Esophagus squamous epithelium (tissue), 5 donors: ENCODE measurements at regions not wholly inside any gene's neighbourhood (a gene's known extent, or its start where the extent isn't known, plus 50 kb on each side); places are given as distances from the start of the nearest gene placed in this dataset.
A peak's percentile ranks its signal among the peaks of the same experiment; 100 is the strongest.

ENCODE experiments used
- DNase-seq: peaks from one replicate; lab custom pipeline; 2025; lab: John Stamatoyannopoulos, UW
- H3K27ac ChIP-seq, 4 donors: fragments of 200-600 bp; sonication (generic); one replicate each; pipeline ENCODE4 v1.5.1; 2016 to 2019; ENCODE audit warnings: mild to moderate bottlenecking in 1 of 4
- H3K27me3 ChIP-seq, 4 donors: fragments of 200-600 bp; sonication (generic); 1 replicate in 3 of 4; 2 replicates in 1 of 4; pipeline versions ENCODE4 v1.5.1 to v1.6.0; 2017 to 2021; ENCODE audit warnings: antibody characterized with exemption in 1 of 4
- H3K36me3 ChIP-seq, 3 donors: fragments of 200-600 bp; sonication (generic); one replicate each; pipeline ENCODE4 v1.5.1; 2016 to 2019
- H3K4me1 ChIP-seq, 3 donors: fragments of 200-600 bp; sonication (generic); one replicate each; pipeline ENCODE4 v1.5.1; 2017 to 2019
- H3K4me3 ChIP-seq, 4 donors: fragments of 200-600 bp; sonication (generic); 1 replicate in 3 of 4; 2 replicates in 1 of 4; pipeline ENCODE4 v1.5.1; 2016 to 2019; ENCODE audit warnings: mild to moderate bottlenecking in 2 of 4, moderate library complexity in 1 of 4
- H3K9me3 ChIP-seq, 3 donors: fragments of 200-600 bp; sonication (generic); one replicate each; pipeline ENCODE4 v1.5.1; 2016 to 2019
- CTCF ChIP-seq, 6 experiments: fragments of 450-650 bp in 4 of 6; fragments of 200-600 bp in 2 of 6; sonication (generic) in 2 of 6; IDR thresholded peaks; one replicate each; pipeline ENCODE4 v1.5.1; 2016 to 2019; ENCODE audit warnings: antibody characterized with exemption in 6 of 6, mild to moderate bottlenecking in 4 of 6, moderate library complexity in 4 of 6
- POLR2A ChIP-seq, 4 donors: fragments of 450-650 bp; IDR thresholded peaks; one replicate each; pipeline ENCODE4 v1.6.1; 2017; ENCODE audit warnings: antibody characterized with exemption in 4 of 4, mild to moderate bottlenecking in 4 of 4, moderate library complexity in 3 of 4
- WGBS, 2 donors: methylation state at CpG; one replicate each; pipeline ENCODE4 v1.1.5; 2018; 5-methylcytosine and 5-hydroxymethylcytosine counted together
- intact Hi-C: fragments of 100-400 bp; cut with DNase I; formaldehyde crosslinking; loops from one replicate; pipeline ENCODE4 v1.15.0; 2022
- donor health status: DM: yes; HTN: yes; CAD: no.

- Histone ChIP-seq H3K4me3 (no peak overlapping the region), H3K4me1 (peaks cover 0 to 27% (median 3%) of the 10 kb centered on the region in 3 donors), H3K9me3 (no peaks in the 10 kb centered on the region), H3K36me3 (no peaks in the 10 kb centered on the region), H3K27me3 (no peaks in the 10 kb centered on the region), H3K27ac (no peak overlapping the region)
- TF ChIP-seq CTCF (IDR thresholded peaks at IDR 0.05) (no peak), POLR2A (IDR thresholded peaks at IDR 0.05) (no peak)
- WGBS, 2 donors: 23 to 38% methylated on average over 1 of the region's 1 CpG
- intact Hi-C loops: no loop called here
- DNase-seq: no peak
Observed at GRCh38 chr14:26395726-26396125, 202.1 kb downstream of the NOVA1 start.

GRCh38 chr14:26394150-26394810 is 203.6 kb downstream of the NOVA1 start:
- intact Hi-C loops: no loop called here
- H3K36me3 ChIP-seq: no peaks in the 10 kb centered on the region
- TF ChIP-seq POLR2A (IDR thresholded peaks at IDR 0.05) (no peak), CTCF (IDR thresholded peaks at IDR 0.05) (peak in 5 of 6 experiments; percentile 7 to 46 (median 25))
- H3K27ac ChIP-seq: no peak overlapping the region
- no peaks in the 10 kb centered on the region for H3K27me3 ChIP-seq
- 14 to 15% methylated on average over 3 to 4 of the region's 4 CpGs for WGBS, 2 donors
- H3K4me3 ChIP-seq: no peak overlapping the region
- DNase-seq: no peak
- peaks cover 0 to 42% (median 5%) of the 10 kb centered on the region in 3 donors for H3K4me1 ChIP-seq
- no peaks in the 10 kb centered on the region for H3K9me3 ChIP-seq

- 71 to 75% methylated on average over 7 of the region's 7 CpGs for WGBS, 2 donors
- no peak for TF ChIP-seq POLR2A (IDR thresholded peaks at IDR 0.05)
- no peak for TF ChIP-seq CTCF (IDR thresholded peaks at IDR 0.05)
Observed at GRCh38 chr14:26392498-26392897, 205.3 kb downstream of the NOVA1 start.

GRCh38 chr14:26389646-26390508 is 208.0 kb downstream of the NOVA1 start:
- Histone ChIP-seq H3K27me3 (no peaks in the 10 kb centered on the region), H3K4me3 (no peak overlapping the region), H3K36me3 (no peaks in the 10 kb centered on the region), H3K27ac (peak overlapping the region in 2 of 4 donors; percentile 41 to 52), H3K9me3 (no peaks in the 10 kb centered on the region), H3K4me1 (peaks cover 0 to 40% (median 5%) of the 10 kb centered on the region in 3 donors)
- TF ChIP-seq POLR2A (IDR thresholded peaks at IDR 0.05) (no peak), CTCF (IDR thresholded peaks at IDR 0.05) (no peak)
- no peak for DNase-seq
- intact Hi-C loops: no loop called here
- WGBS, 2 donors: 33 to 46% methylated on average over 2 of the region's 2 CpGs

More at GRCh38 chr14:26392498-26392897, 205.3 kb downstream of the NOVA1 start:
- H3K27me3 ChIP-seq: no peaks in the 10 kb centered on the region
- no peak overlapping the region for H3K27ac ChIP-seq
- intact Hi-C loops: no loop called here
- H3K4me1 ChIP-seq: peaks cover 0 to 45% (median 5%) of the 10 kb centered on the region in 3 donors
- no peaks in the 10 kb centered on the region for H3K9me3 ChIP-seq
- DNase-seq: no peak
- H3K4me3 ChIP-seq: no peak overlapping the region
- H3K36me3 ChIP-seq: no peaks in the 10 kb centered on the region

GRCh38 chr14:26385310-26385709 is 212.5 kb downstream of the NOVA1 start:
- H3K4me3 ChIP-seq: no peak overlapping the region
- H3K4me1 ChIP-seq: peaks cover 0 to 13% (median 2%) of the 10 kb centered on the region in 3 donors
- no peaks in the 10 kb centered on the region for H3K36me3 ChIP-seq
- no peak overlapping the region for H3K27ac ChIP-seq
- TF ChIP-seq CTCF (IDR thresholded peaks at IDR 0.05): no peak
- no peak for TF ChIP-seq POLR2A (IDR thresholded peaks at IDR 0.05)
- H3K27me3 ChIP-seq: no peaks in the 10 kb centered on the region
- H3K9me3 ChIP-seq: no peaks in the 10 kb centered on the region
- no peak for DNase-seq
- 82 to 88% methylated on average over 3 of the region's 3 CpGs for WGBS, 2 donors
- intact Hi-C loops: no loop called here
